Cardiac muscle cell (in vitro differentiated cells and primary cell): ENCODE measurements at regions not wholly inside any gene's neighbourhood (a gene's known extent, or its start where the extent isn't known, plus 50 kb on each side); places are given as distances from the start of the nearest gene placed in this dataset.

Source experiments
- DNase-seq, 2 donors: peaks; one replicate each; pipeline versions ENCODE4 v3.0.0 to v3.0.0-alpha.2; 2010 to 2017; ENCODE audit warnings: low read depth in 1 of 2, low spot score in 1 of 2
- H3K27ac ChIP-seq: fragments of 200-600 bp; sonication (generic); 2 replicates; pipeline ENCODE4 v1.5.1; 2016
- H3K27me3 ChIP-seq: fragments of 200-600 bp; sonication (generic); 2 replicates; pipeline ENCODE4 v1.6.0; 2016; ENCODE audit warnings: control low read depth
- H3K36me3 ChIP-seq: fragments of 200-600 bp; sonication (generic); 2 replicates; pipeline ENCODE4 v1.5.1; 2016; ENCODE audit warnings: control low read depth
- H3K4me1 ChIP-seq: fragments of 200-600 bp; sonication (generic); 2 replicates; pipeline ENCODE4 v1.8.1; 2017; ENCODE audit warnings: low read depth, mild to moderate bottlenecking, mixed run types
- H3K4me3 ChIP-seq: fragments of 200-600 bp; sonication (generic); 2 replicates; pipeline ENCODE4 v1.5.1; 2016; ENCODE audit warnings: mild to moderate bottlenecking
- H3K9me3 ChIP-seq: fragments of 200-600 bp; sonication (generic); 2 replicates; pipeline ENCODE4 v1.5.1; 2017; ENCODE audit warnings: low read depth, mild to moderate bottlenecking, control low read depth
- CTCF ChIP-seq: IDR thresholded peaks from 2 replicates; pipeline ENCODE4 v1.5.1; 2012; ENCODE audit warnings: low read depth, mild to moderate bottlenecking, low read length

- peak in 1 of 2 donors; percentile 68 for DNase-seq
- no peak overlapping the region for H3K4me3 ChIP-seq
Measured at GRCh38 chr9:96122751-96123150, 179.2 kb downstream of the HSD17B3 start.

GRCh38 chr9:96122282-96122681 is 179.7 kb downstream of the HSD17B3 start:
- H3K27me3 ChIP-seq: no peaks in the 10 kb centered on the region
- no peak overlapping the region for H3K27ac ChIP-seq
- no peak for DNase-seq
- H3K9me3 ChIP-seq: no peaks in the 10 kb centered on the region
- no peak for TF ChIP-seq CTCF
- no peaks in the 10 kb centered on the region for H3K4me1 ChIP-seq
- H3K36me3 ChIP-seq: no peaks in the 10 kb centered on the region
- no peak overlapping the region for H3K4me3 ChIP-seq

More at GRCh38 chr9:96122751-96123150, 179.2 kb downstream of the HSD17B3 start:
- Histone ChIP-seq H3K4me1 (no peaks in the 10 kb centered on the region), H3K36me3 (no peaks in the 10 kb centered on the region), H3K9me3 (no peaks in the 10 kb centered on the region), H3K27ac (no peak overlapping the region), H3K27me3 (no peaks in the 10 kb centered on the region)
- TF ChIP-seq CTCF: no peak

GRCh38 chr9:96121136-96121535 is 180.8 kb downstream of the HSD17B3 start:
- no peak overlapping the region for H3K27ac ChIP-seq
- no peaks in the 10 kb centered on the region for H3K9me3 ChIP-seq
- H3K4me3 ChIP-seq: no peak overlapping the region
- no peaks in the 10 kb centered on the region for H3K4me1 ChIP-seq
- no peaks in the 10 kb centered on the region for H3K27me3 ChIP-seq
- no peaks in the 10 kb centered on the region for H3K36me3 ChIP-seq
- TF ChIP-seq CTCF: no peak
- DNase-seq: no peak

- no peaks in the 10 kb centered on the region for H3K36me3 ChIP-seq
- no peaks in the 10 kb centered on the region for H3K27me3 ChIP-seq
- DNase-seq: no peak
- H3K4me1 ChIP-seq: no peaks in the 10 kb centered on the region
- H3K27ac ChIP-seq: no peak overlapping the region
- H3K9me3 ChIP-seq: no peaks in the 10 kb centered on the region
- no peak overlapping the region for H3K4me3 ChIP-seq
- TF ChIP-seq CTCF: no peak
Measured at GRCh38 chr9:96117398-96118080, 184.4 kb downstream of the HSD17B3 start.

GRCh38 chr9:96116275-96117064 is 185.5 kb downstream of the HSD17B3 start:
- Histone ChIP-seq H3K27ac (no peak overlapping the region), H3K36me3 (no peaks in the 10 kb centered on the region)
- TF ChIP-seq CTCF: no peak

More at GRCh38 chr9:96116275-96117064, 185.5 kb downstream of the HSD17B3 start:
- H3K4me3 ChIP-seq: no peak overlapping the region
- H3K9me3 ChIP-seq: no peaks in the 10 kb centered on the region
- no peaks in the 10 kb centered on the region for H3K27me3 ChIP-seq
- DNase-seq: peak in 1 of 2 donors; percentile 11
- no peaks in the 10 kb centered on the region for H3K4me1 ChIP-seq
